ENCODE measurements at regions not wholly inside any gene's neighbourhood (a gene's known extent, or its start where the extent isn't known, plus 50 kb on each side); places are given as distances from the start of the nearest gene placed in this dataset.
"Not testable (repeated sequence)": the region's sequence is repeated elsewhere in the genome, so short reads cannot be mapped to it uniquely, and the experiment has no call there.

- DNase-seq (ENCODE audit: insufficient read length, low spot score) (no peak), FAIRE-seq (no peak)
- no peak for TF ChIP-seq POLR2AphosphoS5 (IDR thresholded peaks at IDR 0.05; ENCODE audit: low read depth, low read length)
- no peak for TF ChIP-seq PAX5 (IDR thresholded peaks at IDR 0.05; ENCODE audit: insufficient read depth, low read length, severe bottlenecking)
- no peak for TF ChIP-seq TAF1 (IDR thresholded peaks at IDR 0.05; ENCODE audit: low read depth, low read length)
- no peak for TF ChIP-seq POU2F2 (IDR thresholded peaks at IDR 0.05; ENCODE audit: low read depth, low read length)
- TF ChIP-seq SPI1 (IDR thresholded peaks at IDR 0.05; ENCODE audit: low read depth, low read length): no peak
- TF ChIP-seq POLR2A (IDR thresholded peaks at IDR 0.05; ENCODE audit: low read depth, low read length): no peak
Observed at GRCh38 chr16:9607515-9608230, 516.2 kb downstream of the HAPSTR1 start.

GRCh38 chr16:9610727-9611126, 519.3 kb downstream of the HAPSTR1 start:
- TF ChIP-seq TAF1 (IDR thresholded peaks at IDR 0.05; ENCODE audit: low read depth, low read length) (no peak), PAX5 (IDR thresholded peaks at IDR 0.05; ENCODE audit: insufficient read depth, low read length, severe bottlenecking) (no peak), POLR2A (IDR thresholded peaks at IDR 0.05; ENCODE audit: low read depth, low read length) (no peak), POLR2AphosphoS5 (IDR thresholded peaks at IDR 0.05; ENCODE audit: low read depth, low read length) (no peak), POU2F2 (IDR thresholded peaks at IDR 0.05; ENCODE audit: low read depth, low read length) (no peak), SPI1 (IDR thresholded peaks at IDR 0.05; ENCODE audit: low read depth, low read length) (no peak)
- no peak for FAIRE-seq
- no peak for DNase-seq (ENCODE audit: insufficient read length, low spot score)

DNA sequence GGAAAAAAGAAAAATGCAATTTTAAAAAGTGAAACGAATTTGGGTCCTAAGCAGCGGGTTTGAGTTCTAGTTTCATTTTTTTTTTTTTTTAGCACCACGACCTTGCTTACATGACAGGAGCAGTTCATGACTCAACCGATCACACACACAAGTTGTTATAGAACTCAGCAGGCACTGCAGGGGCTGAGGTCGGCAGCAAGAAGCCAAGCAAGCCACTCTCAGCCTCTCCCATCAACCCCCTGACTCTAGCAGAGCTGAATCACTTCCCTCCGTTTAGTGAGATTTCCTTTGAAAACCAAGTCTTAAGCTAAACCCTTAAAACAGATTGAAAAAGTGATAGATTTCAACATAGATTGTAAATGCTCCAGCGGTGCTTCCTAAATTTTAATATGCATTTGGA, 520.8 kb downstream of the HAPSTR1 start:
- TF ChIP-seq POLR2A (IDR thresholded peaks at IDR 0.05; ENCODE audit: low read depth, low read length): no peak
- no peak for TF ChIP-seq TAF1 (IDR thresholded peaks at IDR 0.05; ENCODE audit: low read depth, low read length)
- TF ChIP-seq POU2F2 (IDR thresholded peaks at IDR 0.05; ENCODE audit: low read depth, low read length): no peak
- DNase-seq (ENCODE audit: insufficient read length, low spot score) (no peak), FAIRE-seq (no peak)

- DNase-seq (ENCODE audit: insufficient read length, low spot score) (no peak), FAIRE-seq (no peak)
- no peak for TF ChIP-seq POU2F2 (IDR thresholded peaks at IDR 0.05; ENCODE audit: low read depth, low read length)
- no peak for TF ChIP-seq TAF1 (IDR thresholded peaks at IDR 0.05; ENCODE audit: low read depth, low read length)
- TF ChIP-seq POLR2AphosphoS5 (IDR thresholded peaks at IDR 0.05; ENCODE audit: low read depth, low read length): no peak
- TF ChIP-seq PAX5 (IDR thresholded peaks at IDR 0.05; ENCODE audit: insufficient read depth, low read length, severe bottlenecking): no peak
- TF ChIP-seq SPI1 (IDR thresholded peaks at IDR 0.05; ENCODE audit: low read depth, low read length): no peak
- TF ChIP-seq POLR2A (IDR thresholded peaks at IDR 0.05; ENCODE audit: low read depth, low read length): no peak
Observed at GRCh38 chr16:9614389-9614788, 522.9 kb downstream of the HAPSTR1 start.

- DNase-seq (ENCODE audit: insufficient read length, low spot score) (no peak), FAIRE-seq (no peak)
- no peak for TF ChIP-seq PAX5 (IDR thresholded peaks at IDR 0.05; ENCODE audit: insufficient read depth, low read length, severe bottlenecking)
- no peak for TF ChIP-seq SPI1 (IDR thresholded peaks at IDR 0.05; ENCODE audit: low read depth, low read length)
- TF ChIP-seq POLR2A (IDR thresholded peaks at IDR 0.05; ENCODE audit: low read depth, low read length): no peak
- TF ChIP-seq TAF1 (IDR thresholded peaks at IDR 0.05; ENCODE audit: low read depth, low read length): no peak
- TF ChIP-seq POU2F2 (IDR thresholded peaks at IDR 0.05; ENCODE audit: low read depth, low read length): no peak
- no peak for TF ChIP-seq POLR2AphosphoS5 (IDR thresholded peaks at IDR 0.05; ENCODE audit: low read depth, low read length)
Observed at GRCh38 chr16:9622268-9622667, 530.8 kb downstream of the HAPSTR1 start.

- no peak for TF ChIP-seq SPI1 (IDR thresholded peaks at IDR 0.05; ENCODE audit: low read depth, low read length)
- no peak for FAIRE-seq
- DNase-seq (ENCODE audit: insufficient read length, low spot score): no peak
Observed at GRCh38 chr16:9625122-9625521, 533.7 kb downstream of the HAPSTR1 start.

- no peak for FAIRE-seq
- no peak for TF ChIP-seq POLR2AphosphoS5 (IDR thresholded peaks at IDR 0.05; ENCODE audit: low read depth, low read length)
- TF ChIP-seq TAF1 (IDR thresholded peaks at IDR 0.05; ENCODE audit: low read depth, low read length): no peak
- no peak for TF ChIP-seq POU2F2 (IDR thresholded peaks at IDR 0.05; ENCODE audit: low read depth, low read length)
- no peak for TF ChIP-seq PAX5 (IDR thresholded peaks at IDR 0.05; ENCODE audit: insufficient read depth, low read length, severe bottlenecking)
- no peak for TF ChIP-seq POLR2A (IDR thresholded peaks at IDR 0.05; ENCODE audit: low read depth, low read length)
- no peak for TF ChIP-seq SPI1 (IDR thresholded peaks at IDR 0.05; ENCODE audit: low read depth, low read length)
- no peak for DNase-seq (ENCODE audit: insufficient read length, low spot score)
Observed at GRCh38 chr16:9627427-9627826, 536.0 kb downstream of the HAPSTR1 start.

DNA sequence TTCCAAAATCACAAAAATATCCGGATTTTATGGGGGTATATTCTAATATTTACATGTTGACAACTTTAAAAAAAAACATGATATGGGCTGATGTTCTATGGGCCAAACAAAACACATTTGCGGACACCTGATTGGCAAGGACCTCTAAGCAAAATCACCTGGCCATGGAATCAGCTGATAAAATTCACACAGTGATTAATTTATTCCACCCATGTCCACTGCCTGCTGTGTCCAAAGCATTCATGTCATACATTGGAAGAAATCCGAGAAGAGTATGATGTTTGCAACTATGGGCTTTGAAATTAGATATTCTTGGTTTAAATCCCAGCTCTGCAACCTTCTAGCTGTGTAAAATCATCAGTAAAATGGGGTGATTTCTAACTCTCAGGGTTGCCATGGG, 538.7 kb downstream of the HAPSTR1 start:
- DNase-seq (ENCODE audit: insufficient read length, low spot score): no peak
- TF ChIP-seq TAF1 (IDR thresholded peaks at IDR 0.05; ENCODE audit: low read depth, low read length): no peak
- TF ChIP-seq PAX5 (IDR thresholded peaks at IDR 0.05; ENCODE audit: insufficient read depth, low read length, severe bottlenecking): no peak
- TF ChIP-seq POLR2A (IDR thresholded peaks at IDR 0.05; ENCODE audit: low read depth, low read length): no peak
- no peak for TF ChIP-seq SPI1 (IDR thresholded peaks at IDR 0.05; ENCODE audit: low read depth, low read length)
- TF ChIP-seq POU2F2 (IDR thresholded peaks at IDR 0.05; ENCODE audit: low read depth, low read length): no peak
- no peak for FAIRE-seq

GRCh38 chr16:9630985-9631384, 539.5 kb downstream of the HAPSTR1 start:
- DNase-seq (ENCODE audit: insufficient read length, low spot score) (no peak), FAIRE-seq (no peak)
- TF ChIP-seq SPI1 (IDR thresholded peaks at IDR 0.05; ENCODE audit: low read depth, low read length) (no peak), POLR2A (IDR thresholded peaks at IDR 0.05; ENCODE audit: low read depth, low read length) (no peak), TAF1 (IDR thresholded peaks at IDR 0.05; ENCODE audit: low read depth, low read length) (no peak), PAX5 (IDR thresholded peaks at IDR 0.05; ENCODE audit: insufficient read depth, low read length, severe bottlenecking) (no peak), POU2F2 (IDR thresholded peaks at IDR 0.05; ENCODE audit: low read depth, low read length) (no peak)

DNA sequence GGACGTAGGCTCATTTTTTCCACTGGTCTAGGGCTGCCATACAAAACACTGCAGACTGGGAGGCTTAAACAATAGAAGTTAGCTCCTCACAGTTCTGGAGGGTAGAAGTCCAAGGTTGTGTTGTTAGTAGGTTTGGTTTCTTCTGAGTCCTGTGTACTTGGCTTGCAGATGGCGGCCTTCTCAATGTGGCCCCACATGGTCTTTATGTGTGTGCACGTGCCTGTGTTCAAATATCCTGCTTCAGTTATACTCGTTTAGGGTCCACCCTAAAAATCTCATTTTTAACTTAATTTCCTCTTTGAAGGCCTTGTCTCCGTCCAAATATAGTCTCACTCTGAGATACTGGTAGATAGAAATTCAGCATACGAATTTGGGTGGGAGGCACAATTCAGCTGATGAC, 542.4 kb downstream of the HAPSTR1 start:
- DNase-seq (ENCODE audit: insufficient read length, low spot score) (no peak), FAIRE-seq (no peak)
- TF ChIP-seq POLR2AphosphoS5 (IDR thresholded peaks at IDR 0.05; ENCODE audit: low read depth, low read length) (no peak), SPI1 (IDR thresholded peaks at IDR 0.05; ENCODE audit: low read depth, low read length) (no peak), POU2F2 (IDR thresholded peaks at IDR 0.05; ENCODE audit: low read depth, low read length) (no peak), TAF1 (IDR thresholded peaks at IDR 0.05; ENCODE audit: low read depth, low read length) (no peak), PAX5 (IDR thresholded peaks at IDR 0.05; ENCODE audit: insufficient read depth, low read length, severe bottlenecking) (no peak), POLR2A (IDR thresholded peaks at IDR 0.05; ENCODE audit: low read depth, low read length) (no peak)

GRCh38 chr16:9635150-9635720, 543.8 kb downstream of the HAPSTR1 start:
- DNase-seq (ENCODE audit: insufficient read length, low spot score); FAIRE-seq: not testable (repeated sequence)

Measured in GM12891 (cell line).